SK-N-SH (cell line): ENCODE measurements at regions not wholly inside any gene's neighbourhood (a gene's known extent, or its start where the extent isn't known, plus 50 kb on each side); places are given as distances from the start of the nearest gene placed in this dataset.
A peak's percentile ranks its signal among the peaks of the same experiment; 100 is the strongest.

Experiments used
- CTCF ChIA-PET: fragments of 300-600, 350-600 bp; formaldehyde crosslinking; extraction: SDS; loops from one replicate; lab custom pipeline; 2021; lab: Yijun Ruan, JAX
- POLR2A ChIA-PET: fragments of 350-600 bp; sonication (Branson Sonifier 250); formaldehyde crosslinking; extraction: SDS; loops from one replicate; lab custom pipeline; 2020; ENCODE audit warnings: antibody characterized with exemption, inconsistent platforms; lab: Yijun Ruan, JAX
- DNase-seq: peaks from one replicate; pipeline ENCODE4 v3.0.0; 2012
- H2AFZ ChIP-seq: fragments of 200-600 bp; sonication (generic); 2 replicates; pipeline ENCODE4 v1.8.1; 2016; ENCODE audit warnings: antibody characterized with exemption, mild to moderate bottlenecking, low read depth
- H3F3A ChIP-seq: fragments of 200-600 bp; sonication (generic); replicated peaks from 2 replicates; pipeline ENCODE3; 2016; ENCODE audit warnings: antibody characterized with exemption, mild to moderate bottlenecking; ENCODE audit not compliant: insufficient read depth
- H3K27ac ChIP-seq, 2 experiments: fragments of 200-500 bp in 1 of 2; fragments of 200-600 bp in 1 of 2; sonication (Bioruptor generic) in 1 of 2; sonication (generic), shearing (Covaris generic) in 1 of 2; 2 replicates each; pipeline versions ENCODE4 v1.5.1 to v1.6.1; 2014 to 2016; ENCODE audit warnings: low read depth in 2 of 2, inconsistent platforms in 1 of 2, low read length in 1 of 2, mild to moderate bottlenecking in 1 of 2, mixed read lengths in 1 of 2
- H3K27me3 ChIP-seq: fragments of 200-600 bp; sonication (generic), shearing (Covaris generic); 2 replicates; pipeline ENCODE4 v1.6.1; 2016; ENCODE audit warnings: mixed run types; ENCODE audit not compliant: insufficient read depth
- H3K36me3 ChIP-seq, 2 experiments: fragments of 200-500 bp in 1 of 2; fragments of 200-600 bp in 1 of 2; sonication (Bioruptor generic) in 1 of 2; sonication (generic) in 1 of 2; replicated peaks in 1 of 2; 2 replicates each; pipeline versions ENCODE3 to v1.5.1; 2014 to 2016; ENCODE audit warnings: low read length in 1 of 2, mild to moderate bottlenecking in 1 of 2; ENCODE audit not compliant: insufficient read depth in 2 of 2, control insufficient read depth in 1 of 2
- H3K4me1 ChIP-seq, 2 experiments: fragments of 200-500 bp in 1 of 2; fragments of 200-600 bp in 1 of 2; sonication (Bioruptor generic) in 1 of 2; sonication (generic), shearing (Covaris generic) in 1 of 2; 2 replicates each; pipeline versions ENCODE4 v1.5.1 to v1.6.1; 2014 to 2016; ENCODE audit warnings: low read depth in 1 of 2, low read length in 1 of 2, mixed run types in 1 of 2; ENCODE audit not compliant: insufficient read depth in 2 of 2, control insufficient read depth in 1 of 2
- H3K4me2 ChIP-seq: fragments of 200-600 bp; sonication (generic), shearing (Covaris generic); 2 replicates; pipeline ENCODE4 v1.6.1; 2017; ENCODE audit warnings: mixed run types
- H3K4me3 ChIP-seq, 2 experiments: fragments of 200-500 bp in 1 of 2; fragments of 200-600 bp in 1 of 2; sonication (Bioruptor generic) in 1 of 2; sonication (generic), shearing (Covaris generic) in 1 of 2; 2 replicates each; pipeline versions ENCODE4 v1.5.1 to v1.8.1; 2014 to 2016; ENCODE audit warnings: low read depth in 2 of 2, inconsistent platforms in 1 of 2, low read length in 1 of 2, mild to moderate bottlenecking in 1 of 2, mixed read lengths in 1 of 2, moderate library complexity in 1 of 2
- H3K79me2 ChIP-seq: fragments of 200-600 bp; sonication (generic); 2 replicates; pipeline ENCODE4 v1.8.1; 2017; ENCODE audit warnings: mild to moderate bottlenecking; ENCODE audit not compliant: insufficient read depth
- H3K9ac ChIP-seq: fragments of 200-600 bp; sonication (generic); 2 replicates; pipeline ENCODE4 v1.6.1; 2017; ENCODE audit warnings: mixed run types
- H3K9me2 ChIP-seq: fragments of 200-600 bp; sonication (generic); 2 replicates; pipeline ENCODE4 v1.6.1; 2017; ENCODE audit warnings: mixed run types
- H3K9me3 ChIP-seq: fragments of 200-600 bp; sonication (generic); 2 replicates; pipeline ENCODE4 v1.6.1; 2017; ENCODE audit warnings: mixed run types, mild to moderate bottlenecking, moderate library complexity
- H4K20me1 ChIP-seq: fragments of 200-600 bp; sonication (generic); 2 replicates; pipeline ENCODE4 v1.6.1; 2017; ENCODE audit warnings: mild to moderate bottlenecking, mixed run types; ENCODE audit not compliant: insufficient read depth
- CTCF ChIP-seq: fragments of 200-600 bp; sonication (generic); IDR thresholded peaks from 2 replicates; pipeline ENCODE4 v1.6.1; 2017; ENCODE audit warnings: antibody characterized with exemption, mild to moderate bottlenecking, moderate library complexity
- ELF1 ChIP-seq: IDR thresholded peaks from 2 replicates; pipeline ENCODE4 v1.4.0; 2012
- EP300 ChIP-seq, 2 experiments: IDR thresholded peaks; 2 replicates each; pipeline versions ENCODE4 v1.4.0 to v1.6.1; 2012; ENCODE audit warnings: borderline replicate concordance in 1 of 2, low read depth in 1 of 2, low read length in 1 of 2
- FOSL2 ChIP-seq: IDR thresholded peaks from 2 replicates; pipeline ENCODE4 v1.4.0; 2012; ENCODE audit warnings: low read depth, mild to moderate bottlenecking, moderate library complexity, borderline replicate concordance
- FOXJ3 ChIP-seq: sonication (generic); formaldehyde crosslinking; IDR thresholded peaks from 2 replicates; pipeline ENCODE4 v1.5.1; 2020; ENCODE audit warnings: mild to moderate bottlenecking, missing genetic modification reagents
- FOXM1 ChIP-seq: IDR thresholded peaks from 2 replicates; pipeline ENCODE4 v1.4.0; 2012; ENCODE audit warnings: low read depth, mild to moderate bottlenecking
- GABPA ChIP-seq: IDR thresholded peaks from 2 replicates; pipeline ENCODE4 v1.4.0; 2012; ENCODE audit warnings: low read depth, mild to moderate bottlenecking
- GATA2 ChIP-seq: sonication (generic); formaldehyde crosslinking; IDR thresholded peaks from 2 replicates; pipeline ENCODE4 v1.5.0; 2020; ENCODE audit warnings: mild to moderate bottlenecking, missing genetic modification reagents
- MXI1 ChIP-seq: IDR thresholded peaks from 2 replicates; pipeline ENCODE4 v1.6.1; 2012; ENCODE audit warnings: mild to moderate bottlenecking, low read depth, low read length, improper control_type of control experiment
- NFIC ChIP-seq: IDR thresholded peaks from 2 replicates; pipeline ENCODE4 v1.4.0; 2012; ENCODE audit warnings: borderline replicate concordance
- RAD21 ChIP-seq: IDR thresholded peaks from 2 replicates; pipeline ENCODE4 v1.6.1; 2012; ENCODE audit warnings: mild to moderate bottlenecking, low read length
- RFX5 ChIP-seq: IDR thresholded peaks from 2 replicates; pipeline ENCODE4 v1.6.1; 2012; ENCODE audit warnings: mild to moderate bottlenecking, improper control_type of control experiment, low read length
- RXRA ChIP-seq: IDR thresholded peaks from 2 replicates; pipeline ENCODE4 v1.4.0; 2012; ENCODE audit warnings: low read depth, mild to moderate bottlenecking, borderline replicate concordance
- SMC3 ChIP-seq: IDR thresholded peaks from 2 replicates; pipeline ENCODE4 v1.6.1; 2012; ENCODE audit warnings: low read depth, low read length, improper control_type of control experiment
- TAF1 ChIP-seq: IDR thresholded peaks from 2 replicates; pipeline ENCODE4 v1.6.1; 2012; ENCODE audit warnings: low read depth, mild to moderate bottlenecking, low read length, moderate library complexity, borderline replicate concordance
- TCF12 ChIP-seq: IDR thresholded peaks from 2 replicates; pipeline ENCODE4 v1.4.0; 2012
- TEAD4 ChIP-seq: IDR thresholded peaks from 2 replicates; pipeline ENCODE4 v1.4.0; 2012; ENCODE audit warnings: mild to moderate bottlenecking, borderline replicate concordance; ENCODE audit not compliant: insufficient read depth
- YY1 ChIP-seq: IDR thresholded peaks from 2 replicates; pipeline ENCODE4 v1.4.0; 2012; ENCODE audit warnings: low read depth, mild to moderate bottlenecking
- WGBS: methylation state at CpG from one replicate; pipeline ENCODE4 v1.1.6; 2017; ENCODE audit warnings: low lambda C conversion rate; 5-methylcytosine and 5-hydroxymethylcytosine counted together
- TF ChIP-seq, protein P1 (sequence below): fragments of 150-350 bp; IDR thresholded peaks from 2 replicates; pipeline ENCODE4 v1.6.1; 2017; ENCODE audit warnings: antibody characterized with exemption, low read length, low read depth, borderline replicate concordance
- TF ChIP-seq, protein P2 (sequence below): IDR thresholded peaks from 2 replicates; pipeline ENCODE4 v1.4.0; 2012; ENCODE audit warnings: low read depth, borderline replicate concordance

- WGBS: 16% methylated on average over 4 of the region's 4 CpGs
- Histone ChIP-seq H4K20me1 (no peaks in the 10 kb centered on the region), H3K9me3 (no peaks in the 10 kb centered on the region), H3F3A (no peaks in the 10 kb centered on the region), H3K4me2 (no peak overlapping the region), H3K4me3 (no peak overlapping the region), H3K9ac (no peak overlapping the region), H3K36me3 (no peaks in the 10 kb centered on the region), H3K9me2 (no peaks in the 10 kb centered on the region), H3K79me2 (no peaks in the 10 kb centered on the region), H2AFZ (no peak overlapping the region)
- CTCF ChIA-PET: interaction anchor here (1.1 to 3.0 kb wide), 8 partner anchors 8 to 36 kb away, joined by 3 to 8 read pairs (median 5); no protein-coding TSS in a partner anchor
- TF ChIP-seq GABPA (no peak), RAD21 (no peak), EP300 (IDR thresholded peaks at IDR 0.05; ENCODE audit: borderline replicate concordance in 1 of 2, low read depth in 1 of 2, low read length in 1 of 2) (no peak), MXI1 (no peak), TAF1 (no peak), RXRA (no peak), RFX5 (no peak), TCF12 (no peak), FOXM1 (no peak)
- TF ChIP-seq, protein P1, sequence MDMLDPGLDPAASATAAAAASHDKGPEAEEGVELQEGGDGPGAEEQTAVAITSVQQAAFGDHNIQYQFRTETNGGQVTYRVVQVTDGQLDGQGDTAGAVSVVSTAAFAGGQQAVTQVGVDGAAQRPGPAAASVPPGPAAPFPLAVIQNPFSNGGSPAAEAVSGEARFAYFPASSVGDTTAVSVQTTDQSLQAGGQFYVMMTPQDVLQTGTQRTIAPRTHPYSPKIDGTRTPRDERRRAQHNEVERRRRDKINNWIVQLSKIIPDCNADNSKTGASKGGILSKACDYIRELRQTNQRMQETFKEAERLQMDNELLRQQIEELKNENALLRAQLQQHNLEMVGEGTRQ: no peak
- TF ChIP-seq, protein P2, sequence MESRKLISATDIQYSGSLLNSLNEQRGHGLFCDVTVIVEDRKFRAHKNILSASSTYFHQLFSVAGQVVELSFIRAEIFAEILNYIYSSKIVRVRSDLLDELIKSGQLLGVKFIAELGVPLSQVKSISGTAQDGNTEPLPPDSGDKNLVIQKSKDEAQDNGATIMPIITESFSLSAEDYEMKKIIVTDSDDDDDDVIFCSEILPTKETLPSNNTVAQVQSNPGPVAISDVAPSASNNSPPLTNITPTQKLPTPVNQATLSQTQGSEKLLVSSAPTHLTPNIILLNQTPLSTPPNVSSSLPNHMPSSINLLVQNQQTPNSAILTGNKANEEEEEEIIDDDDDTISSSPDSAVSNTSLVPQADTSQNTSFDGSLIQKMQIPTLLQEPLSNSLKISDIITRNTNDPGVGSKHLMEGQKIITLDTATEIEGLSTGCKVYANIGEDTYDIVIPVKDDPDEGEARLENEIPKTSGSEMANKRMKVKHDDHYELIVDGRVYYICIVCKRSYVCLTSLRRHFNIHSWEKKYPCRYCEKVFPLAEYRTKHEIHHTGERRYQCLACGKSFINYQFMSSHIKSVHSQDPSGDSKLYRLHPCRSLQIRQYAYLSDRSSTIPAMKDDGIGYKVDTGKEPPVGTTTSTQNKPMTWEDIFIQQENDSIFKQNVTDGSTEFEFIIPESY: no peak
- TF ChIP-seq, all 33 proteins: peak for 0
- POLR2A ChIA-PET: no interaction called here
- Histone ChIP-seq H3K4me1 (no peaks in the 10 kb centered on the region), H3K27ac (no peak overlapping the region), H3K27me3 (no peaks in the 10 kb centered on the region)
- no peak for DNase-seq
Measured at GRCh38 chr6:148164645-148165044, 178.0 kb upstream of the SASH1 start.

DNA sequence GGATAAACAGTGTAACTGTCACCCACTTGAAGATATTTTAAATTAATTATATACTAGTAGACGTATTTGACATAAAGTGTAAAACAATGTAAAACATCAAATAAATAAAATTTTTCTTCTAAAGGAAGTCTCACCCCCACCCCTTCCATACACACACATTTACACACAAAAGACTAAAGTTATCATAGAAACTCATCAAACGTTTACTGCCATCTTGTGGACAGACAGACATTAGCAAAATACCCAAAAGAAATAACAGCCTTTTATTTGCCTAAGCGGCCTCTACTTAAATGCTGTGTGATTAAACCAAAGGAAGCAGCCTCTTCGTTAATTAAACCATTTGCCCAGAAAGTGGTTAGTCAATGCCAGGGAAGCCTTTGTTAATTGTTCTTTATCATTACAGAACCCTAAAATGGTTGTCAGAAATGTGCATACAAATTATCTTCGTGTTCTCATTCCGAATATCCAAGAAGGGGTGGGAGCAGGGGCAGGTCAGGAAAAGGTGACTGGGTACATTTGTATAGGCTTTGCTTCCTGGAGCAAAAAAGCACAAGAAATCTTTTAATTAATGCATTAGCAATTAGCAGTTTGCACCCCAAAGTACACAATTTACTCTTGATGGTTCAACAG is 176.2 kb upstream of the SASH1 start:
- H3K9me3 ChIP-seq: no peaks in the 10 kb centered on the region
- H3K79me2 ChIP-seq: no peaks in the 10 kb centered on the region
- H3K27ac ChIP-seq: no peak overlapping the region
- WGBS: 31% methylated on average over 6 of the region's 6 CpGs
- POLR2A ChIA-PET: no interaction called here
- no peak overlapping the region; a peak in 1 of 4 replicates for H3K4me3 ChIP-seq
- no peak overlapping the region for H3K9ac ChIP-seq
- CTCF ChIA-PET: interaction anchor here (0.6 to 3.0 kb wide), 12 partner anchors 11 to 785 kb away, joined by 3 to 8 read pairs (median 4); no protein-coding TSS in a partner anchor
- DNase-seq: peak; percentile 29
- H3F3A ChIP-seq: no peaks in the 10 kb centered on the region
- H3K36me3 ChIP-seq: no peaks in the 10 kb centered on the region
- H3K4me2 ChIP-seq: no peak overlapping the region
- H3K27me3 ChIP-seq: no peaks in the 10 kb centered on the region
- H4K20me1 ChIP-seq: no peaks in the 10 kb centered on the region
- no peaks in the 10 kb centered on the region for H3K4me1 ChIP-seq
- no peaks in the 10 kb centered on the region for H3K9me2 ChIP-seq
- no peak overlapping the region for H2AFZ ChIP-seq
- TF ChIP-seq, protein P2: no peak
- TF ChIP-seq FOSL2: no peak
- TF ChIP-seq TAF1: no peak
- TF ChIP-seq YY1: no peak
- peak; percentile 55 for TF ChIP-seq GATA2 (CRISPR knock-in tag)
- TF ChIP-seq SMC3: peak; percentile 43
- no peak for TF ChIP-seq TEAD4
- no peak for TF ChIP-seq NFIC
- TF ChIP-seq, protein P1: no peak
- no peak for TF ChIP-seq FOXJ3 (CRISPR knock-in tag)
- TF ChIP-seq TCF12: no peak
- peak; percentile 75 for TF ChIP-seq CTCF
- TF ChIP-seq ELF1: no peak
- TF ChIP-seq MXI1: no peak
- TF ChIP-seq RAD21: peak; percentile 64
